ENCODE measurements at regions not wholly inside any gene's neighbourhood (a gene's known extent, or its start where the extent isn't known, plus 50 kb on each side); places are given as distances from the start of the nearest gene placed in this dataset.

DNA sequence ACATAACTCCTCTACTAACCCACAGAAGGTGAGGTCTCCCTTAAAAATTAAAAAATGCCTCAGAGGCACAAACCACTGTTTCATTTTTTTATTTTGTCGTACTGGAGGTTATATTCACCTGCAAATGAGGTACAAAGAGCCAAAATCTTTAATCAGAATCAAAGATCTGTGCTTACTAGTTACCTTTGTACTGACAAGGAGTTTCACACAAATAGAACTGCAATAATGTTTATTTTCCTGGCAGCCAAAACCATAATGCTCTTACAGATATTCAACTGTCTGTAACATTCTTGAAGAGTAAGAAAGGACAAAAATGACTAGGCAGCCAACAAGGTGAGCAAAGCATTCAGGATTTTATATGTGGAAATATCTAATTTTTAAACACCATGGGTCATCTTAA is 105.1 kb upstream of the NOL4 start:
- TF ChIP-seq, protein P1, sequence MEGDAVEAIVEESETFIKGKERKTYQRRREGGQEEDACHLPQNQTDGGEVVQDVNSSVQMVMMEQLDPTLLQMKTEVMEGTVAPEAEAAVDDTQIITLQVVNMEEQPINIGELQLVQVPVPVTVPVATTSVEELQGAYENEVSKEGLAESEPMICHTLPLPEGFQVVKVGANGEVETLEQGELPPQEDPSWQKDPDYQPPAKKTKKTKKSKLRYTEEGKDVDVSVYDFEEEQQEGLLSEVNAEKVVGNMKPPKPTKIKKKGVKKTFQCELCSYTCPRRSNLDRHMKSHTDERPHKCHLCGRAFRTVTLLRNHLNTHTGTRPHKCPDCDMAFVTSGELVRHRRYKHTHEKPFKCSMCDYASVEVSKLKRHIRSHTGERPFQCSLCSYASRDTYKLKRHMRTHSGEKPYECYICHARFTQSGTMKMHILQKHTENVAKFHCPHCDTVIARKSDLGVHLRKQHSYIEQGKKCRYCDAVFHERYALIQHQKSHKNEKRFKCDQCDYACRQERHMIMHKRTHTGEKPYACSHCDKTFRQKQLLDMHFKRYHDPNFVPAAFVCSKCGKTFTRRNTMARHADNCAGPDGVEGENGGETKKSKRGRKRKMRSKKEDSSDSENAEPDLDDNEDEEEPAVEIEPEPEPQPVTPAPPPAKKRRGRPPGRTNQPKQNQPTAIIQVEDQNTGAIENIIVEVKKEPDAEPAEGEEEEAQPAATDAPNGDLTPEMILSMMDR (IDR thresholded peaks at IDR 0.05), result no peak
- no peak for TF ChIP-seq POLR2A (IDR thresholded peaks at IDR 0.05)
